MM.1S (cell line): ENCODE measurements at regions not wholly inside any gene's neighbourhood (a gene's known extent, or its start where the extent isn't known, plus 50 kb on each side); places are given as distances from the start of the nearest gene placed in this dataset.

ENCODE experiments used
- DNase-seq: peaks from one replicate; pipeline ENCODE4 v3.0.0-alpha.2; 2015
- H2AFZ ChIP-seq: fragments of 300-600 bp; sonication (generic); 2 replicates; pipeline ENCODE4 v1.6.0; 2016; ENCODE audit warnings: antibody characterized with exemption, low read length
- H3F3A ChIP-seq: fragments of 300-600 bp; sonication (generic); 2 replicates; pipeline ENCODE4 v1.6.1; 2016; ENCODE audit warnings: mild to moderate bottlenecking, antibody characterized with exemption, low read length, moderate library complexity, mixed read lengths; ENCODE audit not compliant: insufficient read depth
- H3K27ac ChIP-seq: fragments of 300-600 bp; sonication (generic); 2 replicates; pipeline ENCODE4 v1.5.1; 2016; ENCODE audit warnings: mild to moderate bottlenecking, low read length
- H3K27me3 ChIP-seq: fragments of 300-600 bp; sonication (generic); replicated peaks from 2 replicates; pipeline ENCODE4 v1.6.0; 2016; ENCODE audit warnings: low read length; ENCODE audit not compliant: insufficient read depth
- H3K36me3 ChIP-seq: fragments of 300-600 bp; sonication (generic); replicated peaks from 2 replicates; pipeline ENCODE4 v1.6.1; 2016; ENCODE audit warnings: mild to moderate bottlenecking, low read length, mixed read lengths; ENCODE audit not compliant: insufficient read depth
- H3K4me1 ChIP-seq: fragments of 300-600 bp; sonication (generic); 2 replicates; pipeline ENCODE4 v1.6.1; 2016; ENCODE audit warnings: low read length, mixed read lengths
- H3K4me2 ChIP-seq: fragments of 300-600 bp; sonication (generic); 2 replicates; pipeline ENCODE4 v1.6.0; 2016; ENCODE audit warnings: low read depth, low read length
- H3K4me3 ChIP-seq: fragments of 300-600 bp; sonication (generic); 2 replicates; pipeline ENCODE4 v1.5.1; 2016; ENCODE audit warnings: low read length, mixed read lengths
- H3K79me2 ChIP-seq: fragments of 300-600 bp; sonication (generic); 2 replicates; pipeline ENCODE4 v1.6.1; 2016; ENCODE audit warnings: mixed run types, low read length, mixed read lengths
- H3K9ac ChIP-seq: fragments of 300-600 bp; sonication (generic); 2 replicates; pipeline ENCODE4 v1.6.1; 2016; ENCODE audit warnings: low read length, mixed read lengths
- H3K9me2 ChIP-seq: fragments of 300-600 bp; sonication (generic); replicated peaks from 2 replicates; pipeline ENCODE4 v1.6.1; 2016; ENCODE audit warnings: mild to moderate bottlenecking, low read length, mixed read lengths; ENCODE audit not compliant: insufficient read depth
- H3K9me3 ChIP-seq: fragments of 300-600 bp; sonication (generic); replicated peaks from 2 replicates; pipeline ENCODE4 v1.6.1; 2016; ENCODE audit warnings: mild to moderate bottlenecking, low read length, mixed read lengths; ENCODE audit not compliant: insufficient read depth
- H4K20me1 ChIP-seq: fragments of 300-600 bp; sonication (generic); 2 replicates; pipeline ENCODE4 v1.6.1; 2016; ENCODE audit warnings: mild to moderate bottlenecking, low read length, moderate library complexity, mixed read lengths; ENCODE audit not compliant: insufficient read depth
- EZH2 ChIP-seq: fragments of 300-600 bp; sonication (generic); optimal IDR thresholded peaks from 2 replicates; pipeline ENCODE3; 2017; ENCODE audit warnings: low read depth, mild to moderate bottlenecking, antibody characterized with exemption, low read length, mixed read lengths
- EZH2phosphoT487 ChIP-seq: fragments of 300-600 bp; sonication (generic); IDR thresholded peaks from 2 replicates; pipeline ENCODE4 v1.6.1; 2018; ENCODE audit warnings: antibody characterized with exemption, low read length
- TF ChIP-seq, protein P1 (sequence below): fragments of 300-600 bp; sonication (generic); IDR thresholded peaks from 2 replicates; pipeline ENCODE4 v1.5.1; 2016; ENCODE audit warnings: antibody characterized with exemption, low read length, mixed read lengths

DNA sequence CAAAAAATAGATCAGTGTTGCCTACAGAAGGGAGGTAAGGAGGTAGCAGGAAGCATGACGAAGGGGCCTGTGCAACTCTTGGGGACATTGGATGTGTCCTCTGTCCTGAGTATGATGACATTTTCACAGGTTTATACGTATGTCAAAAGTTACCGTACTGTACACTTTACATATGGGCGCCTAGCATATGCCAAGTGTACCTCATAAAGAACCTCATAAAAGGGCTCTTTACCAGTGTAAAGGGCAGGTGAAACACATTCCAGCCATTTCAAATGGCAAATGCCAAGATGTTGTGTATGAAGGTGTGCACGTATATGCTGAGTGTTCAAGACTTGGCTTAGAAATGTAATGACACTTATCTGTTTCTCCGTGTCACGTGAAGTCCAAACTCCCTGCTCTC lies 573.4 kb downstream of the EFNB2 start:
- Histone ChIP-seq H4K20me1 (no peaks in the 10 kb centered on the region), H3K9me2 (0 out of 2 replicates have a peak, but pooled peaks cover 4% of the 10 kb centered on the region), H3K9me3 (no peaks in the 10 kb centered on the region), H3K4me1 (no peaks in the 10 kb centered on the region), H3K27me3 (no peaks in the 10 kb centered on the region), H3K9ac (no peak overlapping the region), H3K4me3 (no peak overlapping the region), H3K4me2 (no peak overlapping the region), H3K79me2 (no peaks in the 10 kb centered on the region), H3K27ac (no peak overlapping the region), H2AFZ (no peak overlapping the region), H3F3A (no peaks in the 10 kb centered on the region), H3K36me3 (no peaks in the 10 kb centered on the region)
- DNase-seq, result no peak
- TF ChIP-seq EZH2phosphoT487, result no peak
- TF ChIP-seq, protein P1, sequence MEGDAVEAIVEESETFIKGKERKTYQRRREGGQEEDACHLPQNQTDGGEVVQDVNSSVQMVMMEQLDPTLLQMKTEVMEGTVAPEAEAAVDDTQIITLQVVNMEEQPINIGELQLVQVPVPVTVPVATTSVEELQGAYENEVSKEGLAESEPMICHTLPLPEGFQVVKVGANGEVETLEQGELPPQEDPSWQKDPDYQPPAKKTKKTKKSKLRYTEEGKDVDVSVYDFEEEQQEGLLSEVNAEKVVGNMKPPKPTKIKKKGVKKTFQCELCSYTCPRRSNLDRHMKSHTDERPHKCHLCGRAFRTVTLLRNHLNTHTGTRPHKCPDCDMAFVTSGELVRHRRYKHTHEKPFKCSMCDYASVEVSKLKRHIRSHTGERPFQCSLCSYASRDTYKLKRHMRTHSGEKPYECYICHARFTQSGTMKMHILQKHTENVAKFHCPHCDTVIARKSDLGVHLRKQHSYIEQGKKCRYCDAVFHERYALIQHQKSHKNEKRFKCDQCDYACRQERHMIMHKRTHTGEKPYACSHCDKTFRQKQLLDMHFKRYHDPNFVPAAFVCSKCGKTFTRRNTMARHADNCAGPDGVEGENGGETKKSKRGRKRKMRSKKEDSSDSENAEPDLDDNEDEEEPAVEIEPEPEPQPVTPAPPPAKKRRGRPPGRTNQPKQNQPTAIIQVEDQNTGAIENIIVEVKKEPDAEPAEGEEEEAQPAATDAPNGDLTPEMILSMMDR, result no peak
- TF ChIP-seq EZH2, result no peak

DNA sequence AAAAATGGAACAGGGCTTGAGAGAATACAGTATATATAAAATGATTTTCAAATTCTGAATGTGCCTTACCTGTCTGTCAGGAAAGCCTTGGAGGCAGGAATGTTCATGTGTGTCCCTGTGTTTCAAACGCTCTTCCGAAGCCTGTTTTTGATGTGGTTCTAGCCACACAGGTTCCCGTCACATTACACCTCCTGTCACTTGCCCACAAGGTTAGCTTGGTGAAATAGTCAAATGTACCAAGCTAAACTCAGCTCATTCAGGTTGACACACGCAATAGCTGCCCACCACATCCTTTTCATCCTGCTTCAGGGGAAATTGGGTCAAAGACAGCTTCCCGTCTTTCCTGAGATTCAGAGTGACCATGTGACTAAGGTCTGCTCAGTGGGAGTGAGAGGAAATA lies 574.0 kb downstream of the EFNB2 start:
- no peak overlapping the region for H3K4me2 ChIP-seq
- no peak overlapping the region for H3K4me3 ChIP-seq
- DNase-seq, result no peak
- no peak overlapping the region for H3K9ac ChIP-seq
- no peaks in the 10 kb centered on the region for H3K9me3 ChIP-seq
- no peak overlapping the region for H3K27ac ChIP-seq
- H3K9me2 ChIP-seq, result 0 out of 2 replicates have a peak, but pooled peaks cover 4% of the 10 kb centered on the region
- H3K27me3 ChIP-seq, result no peaks in the 10 kb centered on the region
- H3K36me3 ChIP-seq, result no peaks in the 10 kb centered on the region
- H3K4me1 ChIP-seq, result no peaks in the 10 kb centered on the region
- TF ChIP-seq EZH2 (no peak), EZH2phosphoT487 (no peak)
- TF ChIP-seq, protein P1, result no peak
- H3K79me2 ChIP-seq, result no peaks in the 10 kb centered on the region
- no peaks in the 10 kb centered on the region for H4K20me1 ChIP-seq
- no peak overlapping the region for H2AFZ ChIP-seq
- no peaks in the 10 kb centered on the region for H3F3A ChIP-seq

DNA sequence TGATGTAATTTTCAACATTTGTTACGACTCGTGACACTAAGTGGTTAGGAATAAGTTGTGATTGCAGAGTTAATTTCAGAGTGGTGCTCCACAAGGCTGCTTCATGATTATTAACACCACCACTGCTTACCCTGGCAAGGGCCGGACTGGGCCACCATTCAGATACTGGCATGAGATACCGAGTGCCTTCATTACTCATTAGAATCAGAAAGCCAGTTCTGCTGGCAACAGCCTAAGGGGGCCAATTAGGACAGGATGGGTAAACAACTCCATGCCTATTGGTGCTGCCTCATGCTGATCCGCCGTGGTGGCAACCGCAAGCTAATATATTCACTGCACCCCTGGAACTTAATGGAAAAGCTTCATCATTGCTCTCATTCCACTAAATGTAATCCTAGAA lies 575.1 kb downstream of the EFNB2 start:
- H3K79me2 ChIP-seq, result no peaks in the 10 kb centered on the region
- DNase-seq, result no peak
- H3F3A ChIP-seq, result no peaks in the 10 kb centered on the region
- 0 out of 2 replicates have a peak, but pooled peaks cover 4% of the 10 kb centered on the region for H3K9me2 ChIP-seq
- no peak overlapping the region for H2AFZ ChIP-seq
- H3K27ac ChIP-seq, result no peak overlapping the region
- no peaks in the 10 kb centered on the region for H3K4me1 ChIP-seq
- no peak overlapping the region for H3K4me3 ChIP-seq
- H3K9me3 ChIP-seq, result no peaks in the 10 kb centered on the region
- H3K27me3 ChIP-seq, result no peaks in the 10 kb centered on the region
- no peaks in the 10 kb centered on the region for H3K36me3 ChIP-seq
- TF ChIP-seq EZH2 (no peak), EZH2phosphoT487 (no peak)
- TF ChIP-seq, protein P1, result no peak
- H3K4me2 ChIP-seq, result no peak overlapping the region
- no peaks in the 10 kb centered on the region for H4K20me1 ChIP-seq
- H3K9ac ChIP-seq, result no peak overlapping the region
